Mammary epithelial cell (primary cell): ENCODE measurements at regions not wholly inside any gene's neighbourhood (a gene's known extent, or its start where the extent isn't known, plus 50 kb on each side); places are given as distances from the start of the nearest gene placed in this dataset.

Source experiments
- EZH2 ChIP-seq: IDR thresholded peaks from 2 replicates; pipeline ENCODE4 v1.6.1; 2012; ENCODE audit warnings: low read length, inconsistent platforms, borderline replicate concordance
- TF ChIP-seq, protein P1 (sequence below), 2 donors: IDR thresholded peaks in 1 of 2; conservative IDR thresholded peaks in 1 of 2; 2 replicates each; pipeline ENCODE4 v1.5.1; 2011 to 2012; ENCODE audit warnings: inconsistent platforms in 2 of 2, low read length in 2 of 2, mild to moderate bottlenecking in 2 of 2, control low read depth in 1 of 2, low read depth in 1 of 2; ENCODE audit not compliant: insufficient read depth in 1 of 2; ENCODE audit errors: extremely low read depth in 1 of 2

DNA sequence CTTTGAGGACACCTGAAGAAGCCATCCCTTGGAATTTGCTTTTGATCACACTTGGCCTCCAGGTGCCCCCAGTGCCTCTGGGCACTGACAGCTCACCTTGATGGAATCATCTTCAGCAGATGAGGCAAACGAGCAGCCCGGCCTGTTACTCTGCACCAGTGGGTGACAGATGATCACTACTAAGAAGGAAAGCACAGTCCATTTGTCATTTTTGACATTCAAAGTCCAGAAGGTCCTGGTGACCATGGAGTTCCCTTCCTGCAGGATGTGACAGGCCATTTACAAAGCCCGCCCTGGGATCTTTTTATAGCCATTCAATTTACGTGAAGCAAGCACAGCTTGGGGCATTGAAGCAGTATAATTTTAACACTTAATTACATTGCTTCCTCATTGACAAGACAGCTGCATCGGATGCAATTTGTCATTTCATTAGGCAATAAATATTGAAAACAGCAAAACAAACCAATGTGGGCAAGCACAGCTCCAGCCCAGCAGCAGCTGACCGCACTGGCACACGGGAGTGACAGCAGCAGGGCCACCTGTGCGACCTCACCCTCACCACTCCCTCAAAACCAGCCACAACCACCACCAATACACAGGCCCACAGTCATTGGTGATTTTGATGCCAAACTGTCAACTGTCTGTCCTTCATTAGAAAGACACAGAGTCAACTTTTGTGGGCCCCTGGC, 76.0 kb upstream of the SLC66A3 start:
- TF ChIP-seq, protein P1, sequence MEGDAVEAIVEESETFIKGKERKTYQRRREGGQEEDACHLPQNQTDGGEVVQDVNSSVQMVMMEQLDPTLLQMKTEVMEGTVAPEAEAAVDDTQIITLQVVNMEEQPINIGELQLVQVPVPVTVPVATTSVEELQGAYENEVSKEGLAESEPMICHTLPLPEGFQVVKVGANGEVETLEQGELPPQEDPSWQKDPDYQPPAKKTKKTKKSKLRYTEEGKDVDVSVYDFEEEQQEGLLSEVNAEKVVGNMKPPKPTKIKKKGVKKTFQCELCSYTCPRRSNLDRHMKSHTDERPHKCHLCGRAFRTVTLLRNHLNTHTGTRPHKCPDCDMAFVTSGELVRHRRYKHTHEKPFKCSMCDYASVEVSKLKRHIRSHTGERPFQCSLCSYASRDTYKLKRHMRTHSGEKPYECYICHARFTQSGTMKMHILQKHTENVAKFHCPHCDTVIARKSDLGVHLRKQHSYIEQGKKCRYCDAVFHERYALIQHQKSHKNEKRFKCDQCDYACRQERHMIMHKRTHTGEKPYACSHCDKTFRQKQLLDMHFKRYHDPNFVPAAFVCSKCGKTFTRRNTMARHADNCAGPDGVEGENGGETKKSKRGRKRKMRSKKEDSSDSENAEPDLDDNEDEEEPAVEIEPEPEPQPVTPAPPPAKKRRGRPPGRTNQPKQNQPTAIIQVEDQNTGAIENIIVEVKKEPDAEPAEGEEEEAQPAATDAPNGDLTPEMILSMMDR (conservative IDR thresholded peaks at IDR 0.05 in 1 of 2, IDR thresholded peaks at IDR 0.05 in 1 of 2; ENCODE audit: extremely low read depth in 1 of 2, insufficient read depth in 1 of 2, low read depth in 1 of 2, low read length in 2 of 2): no peak
- no peak for TF ChIP-seq EZH2
